ENCODE measurements at regions not wholly inside any gene's neighbourhood (a gene's known extent, or its start where the extent isn't known, plus 50 kb on each side); places are given as distances from the start of the nearest gene placed in this dataset.

GRCh38 chr3:124443446-124443845, 286.8 kb upstream of the UMPS start:
- Histone ChIP-seq H4K20me1 (ENCODE audit: insufficient read depth, low read length) (no peaks in the 10 kb centered on the region), H3K27me3 (ENCODE audit: insufficient read depth, low read length) (peaks cover 17% of the 10 kb centered on the region), H3K4me1 (ENCODE audit: insufficient read depth, low read length) (no peaks in the 10 kb centered on the region), H3K4me2 (ENCODE audit: insufficient read depth, low read length) (no peak overlapping the region), H3K79me2 (ENCODE audit: insufficient read depth, low read length) (no peaks in the 10 kb centered on the region), H2AFZ (ENCODE audit: low read length) (no peak overlapping the region), H3K9me3 (ENCODE audit: low read depth, low read length) (no peaks in the 10 kb centered on the region), H3K27ac (ENCODE audit: low read depth, low read length) (no peak overlapping the region), H3K36me3 (ENCODE audit: insufficient read depth, low read length) (no peaks in the 10 kb centered on the region), H3K4me3 (ENCODE audit: insufficient read depth, low read length) (no peak overlapping the region)
- no peak for DNase-seq (ENCODE audit: insufficient read length, low spot score, missing footprints)
- TF ChIP-seq, protein P1, sequence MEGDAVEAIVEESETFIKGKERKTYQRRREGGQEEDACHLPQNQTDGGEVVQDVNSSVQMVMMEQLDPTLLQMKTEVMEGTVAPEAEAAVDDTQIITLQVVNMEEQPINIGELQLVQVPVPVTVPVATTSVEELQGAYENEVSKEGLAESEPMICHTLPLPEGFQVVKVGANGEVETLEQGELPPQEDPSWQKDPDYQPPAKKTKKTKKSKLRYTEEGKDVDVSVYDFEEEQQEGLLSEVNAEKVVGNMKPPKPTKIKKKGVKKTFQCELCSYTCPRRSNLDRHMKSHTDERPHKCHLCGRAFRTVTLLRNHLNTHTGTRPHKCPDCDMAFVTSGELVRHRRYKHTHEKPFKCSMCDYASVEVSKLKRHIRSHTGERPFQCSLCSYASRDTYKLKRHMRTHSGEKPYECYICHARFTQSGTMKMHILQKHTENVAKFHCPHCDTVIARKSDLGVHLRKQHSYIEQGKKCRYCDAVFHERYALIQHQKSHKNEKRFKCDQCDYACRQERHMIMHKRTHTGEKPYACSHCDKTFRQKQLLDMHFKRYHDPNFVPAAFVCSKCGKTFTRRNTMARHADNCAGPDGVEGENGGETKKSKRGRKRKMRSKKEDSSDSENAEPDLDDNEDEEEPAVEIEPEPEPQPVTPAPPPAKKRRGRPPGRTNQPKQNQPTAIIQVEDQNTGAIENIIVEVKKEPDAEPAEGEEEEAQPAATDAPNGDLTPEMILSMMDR (IDR thresholded peaks at IDR 0.05; ENCODE audit: extremely low read depth, low read depth, low read length) = no peak

DNA sequence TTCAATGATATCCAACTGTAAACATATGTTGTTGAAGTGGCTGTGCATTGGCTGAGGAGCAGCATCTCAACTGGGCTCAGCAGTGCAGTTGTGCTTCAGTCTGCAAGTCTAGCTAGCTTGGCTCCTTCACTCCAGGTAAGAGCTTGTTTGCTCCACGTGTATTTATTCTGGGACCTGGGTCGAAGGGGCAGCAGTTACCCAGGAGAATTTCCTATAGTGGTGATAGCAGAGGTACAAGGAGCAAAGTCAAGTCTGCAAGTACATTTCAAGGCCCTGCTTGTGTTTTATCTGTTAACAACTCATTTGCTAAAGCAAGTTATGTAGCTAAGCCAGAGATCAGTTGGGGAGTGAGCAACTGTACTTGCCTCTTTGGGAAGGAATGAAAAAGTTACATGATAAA, 286.2 kb upstream of the UMPS start:
- Histone ChIP-seq H3K27ac (ENCODE audit: low read depth, low read length) (no peak overlapping the region), H4K20me1 (ENCODE audit: insufficient read depth, low read length) (no peaks in the 10 kb centered on the region), H3K79me2 (ENCODE audit: insufficient read depth, low read length) (no peaks in the 10 kb centered on the region), H2AFZ (ENCODE audit: low read length) (no peak overlapping the region), H3K9me3 (ENCODE audit: low read depth, low read length) (no peaks in the 10 kb centered on the region), H3K36me3 (ENCODE audit: insufficient read depth, low read length) (no peaks in the 10 kb centered on the region), H3K4me2 (ENCODE audit: insufficient read depth, low read length) (no peak overlapping the region), H3K4me3 (ENCODE audit: insufficient read depth, low read length) (no peak overlapping the region), H3K27me3 (ENCODE audit: insufficient read depth, low read length) (peaks cover 17% of the 10 kb centered on the region), H3K4me1 (ENCODE audit: insufficient read depth, low read length) (no peaks in the 10 kb centered on the region)
- TF ChIP-seq, protein P1 (IDR thresholded peaks at IDR 0.05; ENCODE audit: extremely low read depth, low read depth, low read length) = no peak
- DNase-seq (ENCODE audit: insufficient read length, low spot score, missing footprints) = no peak

GRCh38 chr3:124444896-124445295, 285.4 kb upstream of the UMPS start:
- no peaks in the 10 kb centered on the region for H3K9me3 ChIP-seq (ENCODE audit: low read depth, low read length)
- no peak overlapping the region for H3K4me3 ChIP-seq (ENCODE audit: insufficient read depth, low read length)
- no peak for DNase-seq (ENCODE audit: insufficient read length, low spot score, missing footprints)
- H2AFZ ChIP-seq (ENCODE audit: low read length) = no peak overlapping the region
- H4K20me1 ChIP-seq (ENCODE audit: insufficient read depth, low read length) = no peaks in the 10 kb centered on the region
- no peaks in the 10 kb centered on the region for H3K79me2 ChIP-seq (ENCODE audit: insufficient read depth, low read length)
- no peak overlapping the region for H3K27ac ChIP-seq (ENCODE audit: low read depth, low read length)
- H3K27me3 ChIP-seq (ENCODE audit: insufficient read depth, low read length) = peaks cover 18% of the 10 kb centered on the region
- H3K4me1 ChIP-seq (ENCODE audit: insufficient read depth, low read length) = no peaks in the 10 kb centered on the region
- H3K36me3 ChIP-seq (ENCODE audit: insufficient read depth, low read length) = no peaks in the 10 kb centered on the region
- TF ChIP-seq, protein P1 (IDR thresholded peaks at IDR 0.05; ENCODE audit: extremely low read depth, low read depth, low read length) = no peak
- H3K4me2 ChIP-seq (ENCODE audit: insufficient read depth, low read length) = no peak overlapping the region

- Histone ChIP-seq H4K20me1 (ENCODE audit: insufficient read depth, low read length) (no peaks in the 10 kb centered on the region), H3K4me3 (ENCODE audit: insufficient read depth, low read length) (no peak overlapping the region), H3K27ac (ENCODE audit: low read depth, low read length) (no peak overlapping the region), H3K4me2 (ENCODE audit: insufficient read depth, low read length) (no peak overlapping the region), H3K27me3 (ENCODE audit: insufficient read depth, low read length) (peaks cover 23% of the 10 kb centered on the region), H3K36me3 (ENCODE audit: insufficient read depth, low read length) (no peaks in the 10 kb centered on the region), H2AFZ (ENCODE audit: low read length) (no peak overlapping the region), H3K79me2 (ENCODE audit: insufficient read depth, low read length) (no peaks in the 10 kb centered on the region), H3K4me1 (ENCODE audit: insufficient read depth, low read length) (no peaks in the 10 kb centered on the region), H3K9me3 (ENCODE audit: low read depth, low read length) (no peaks in the 10 kb centered on the region)
- DNase-seq (ENCODE audit: insufficient read length, low spot score, missing footprints) = no peak
- TF ChIP-seq, protein P1 (IDR thresholded peaks at IDR 0.05; ENCODE audit: extremely low read depth, low read depth, low read length) = no peak
Observed at GRCh38 chr3:124447845-124448244, 282.4 kb upstream of the UMPS start.
